ENCODE measurements at regions not wholly inside any gene's neighbourhood (a gene's known extent, or its start where the extent isn't known, plus 50 kb on each side); places are given as distances from the start of the nearest gene placed in this dataset.

GRCh38 chr2:198468136-198468535 is 663.7 kb downstream of the PLCL1 start:
- no peak for TF ChIP-seq CTCF (IDR thresholded peaks at IDR 0.05 in 4 of 5, conservative IDR thresholded peaks at IDR 0.05 in 1 of 5)
- TF ChIP-seq POLR2A (IDR thresholded peaks at IDR 0.05), result no peak
- no peak overlapping the region for H3K27ac ChIP-seq
- DNase-seq (no peak), ATAC-seq (no peak)
- no peak overlapping the region for H3K4me3 ChIP-seq
- no peaks in the 10 kb centered on the region for H3K27me3 ChIP-seq
- no peaks in the 10 kb centered on the region for H3K9me3 ChIP-seq
- no peaks in the 10 kb centered on the region for H3K36me3 ChIP-seq
- intact Hi-C loops (cut with DNase I; ENCODE audit: low total_unique reads), result no loop called here
- in situ Hi-C loops (cut with MboI; ENCODE audit: low sequenced_read_pairs in 4 of 4), result no loop called here
- no peaks in the 10 kb centered on the region for H3K4me1 ChIP-seq

- Histone ChIP-seq H3K4me1 (no peaks in the 10 kb centered on the region), H3K9me3 (no peaks in the 10 kb centered on the region), H3K36me3 (no peaks in the 10 kb centered on the region), H3K27ac (no peak overlapping the region), H3K27me3 (no peaks in the 10 kb centered on the region), H3K4me3 (no peak overlapping the region)
- in situ Hi-C loops (cut with MboI; ENCODE audit: low sequenced_read_pairs in 4 of 4) (no loop called here), intact Hi-C loops (cut with DNase I; ENCODE audit: low total_unique reads) (no loop called here)
- no peak for TF ChIP-seq CTCF (IDR thresholded peaks at IDR 0.05 in 4 of 5, conservative IDR thresholded peaks at IDR 0.05 in 1 of 5)
- no peak for TF ChIP-seq POLR2A (IDR thresholded peaks at IDR 0.05)
- no peak for DNase-seq
- ATAC-seq, result no peak
Observed at GRCh38 chr2:198465970-198466369, 661.6 kb downstream of the PLCL1 start.

GRCh38 chr2:198456418-198456817 is 652.0 kb downstream of the PLCL1 start:
- DNase-seq (no peak), ATAC-seq (no peak)
- Histone ChIP-seq H3K9me3 (no peaks in the 10 kb centered on the region), H3K4me3 (no peak overlapping the region), H3K27ac (no peak overlapping the region), H3K27me3 (no peaks in the 10 kb centered on the region), H3K4me1 (no peaks in the 10 kb centered on the region), H3K36me3 (no peaks in the 10 kb centered on the region)
- intact Hi-C loops (cut with DNase I; ENCODE audit: low total_unique reads) (no loop called here), in situ Hi-C loops (cut with MboI; ENCODE audit: low sequenced_read_pairs in 4 of 4) (no loop called here)
- TF ChIP-seq POLR2A (IDR thresholded peaks at IDR 0.05) (no peak), CTCF (IDR thresholded peaks at IDR 0.05 in 4 of 5, conservative IDR thresholded peaks at IDR 0.05 in 1 of 5) (no peak)

GRCh38 chr2:198453866-198454265 is 649.5 kb downstream of the PLCL1 start:
- no peak overlapping the region for H3K27ac ChIP-seq
- H3K4me1 ChIP-seq, result no peaks in the 10 kb centered on the region
- ATAC-seq (no peak), DNase-seq (no peak)
- no peak overlapping the region for H3K4me3 ChIP-seq
- no peaks in the 10 kb centered on the region for H3K36me3 ChIP-seq
- in situ Hi-C loops (cut with MboI; ENCODE audit: low sequenced_read_pairs in 4 of 4), result no loop called here
- intact Hi-C loops (cut with DNase I; ENCODE audit: low total_unique reads), result no loop called here
- H3K27me3 ChIP-seq, result no peaks in the 10 kb centered on the region
- TF ChIP-seq POLR2A (IDR thresholded peaks at IDR 0.05) (no peak), CTCF (IDR thresholded peaks at IDR 0.05 in 4 of 5, conservative IDR thresholded peaks at IDR 0.05 in 1 of 5) (no peak)
- H3K9me3 ChIP-seq, result no peaks in the 10 kb centered on the region

- Histone ChIP-seq H3K4me3 (no peak overlapping the region), H3K4me1 (no peaks in the 10 kb centered on the region), H3K9me3 (no peaks in the 10 kb centered on the region), H3K27ac (no peak overlapping the region), H3K36me3 (no peaks in the 10 kb centered on the region), H3K27me3 (no peaks in the 10 kb centered on the region)
- no peak for ATAC-seq
- TF ChIP-seq POLR2A (IDR thresholded peaks at IDR 0.05) (no peak), CTCF (IDR thresholded peaks at IDR 0.05 in 4 of 5, conservative IDR thresholded peaks at IDR 0.05 in 1 of 5) (no peak)
- no peak for DNase-seq
- in situ Hi-C loops (cut with MboI; ENCODE audit: low sequenced_read_pairs in 4 of 4), result no loop called here
- intact Hi-C loops (cut with DNase I; ENCODE audit: low total_unique reads), result no loop called here
Observed at GRCh38 chr2:198452327-198452726, 647.9 kb downstream of the PLCL1 start.

All from gastrocnemius medialis (tissue), 4 donors.